ENCODE measurements at regions not wholly inside any gene's neighbourhood (a gene's known extent, or its start where the extent isn't known, plus 50 kb on each side); places are given as distances from the start of the nearest gene placed in this dataset.

DNA sequence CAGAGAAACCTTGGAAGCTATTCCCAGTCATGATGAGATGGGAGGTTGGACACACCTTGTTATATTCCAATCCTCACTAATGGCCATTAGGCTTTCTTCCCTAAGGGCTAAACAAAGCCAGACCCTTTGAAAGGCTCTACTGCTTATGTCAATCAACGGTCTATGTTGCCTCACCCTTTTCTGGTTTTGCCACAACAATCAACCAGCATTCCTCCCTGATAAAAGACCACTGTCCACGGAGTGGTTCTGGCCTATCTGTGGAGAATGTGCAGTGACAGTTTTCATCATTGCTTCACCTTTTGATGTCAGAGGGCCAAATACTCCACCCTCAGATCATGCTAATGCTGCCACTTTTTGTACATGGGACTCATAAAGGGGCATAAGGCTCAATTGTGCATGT is 913.4 kb downstream of the RPA4 start:
- ATAC-seq (replicated peaks in 1 of 2) (no peak), DNase-seq (no peak)
- Mint-ChIP-seq H3K27me3 (ENCODE audit: low read depth) (no peaks in the 10 kb centered on the region), H3K4me3 (no peak overlapping the region), H3K9me3 (peaks cover 0 to 2% of the 10 kb centered on the region in 2 donors), H3K4me1 (ENCODE audit: low read depth) (no peaks in the 10 kb centered on the region), H3K27ac (no peak overlapping the region), H3K36me3 (ENCODE audit: insufficient read depth in 2 of 2) (no peaks in the 10 kb centered on the region)

DNA sequence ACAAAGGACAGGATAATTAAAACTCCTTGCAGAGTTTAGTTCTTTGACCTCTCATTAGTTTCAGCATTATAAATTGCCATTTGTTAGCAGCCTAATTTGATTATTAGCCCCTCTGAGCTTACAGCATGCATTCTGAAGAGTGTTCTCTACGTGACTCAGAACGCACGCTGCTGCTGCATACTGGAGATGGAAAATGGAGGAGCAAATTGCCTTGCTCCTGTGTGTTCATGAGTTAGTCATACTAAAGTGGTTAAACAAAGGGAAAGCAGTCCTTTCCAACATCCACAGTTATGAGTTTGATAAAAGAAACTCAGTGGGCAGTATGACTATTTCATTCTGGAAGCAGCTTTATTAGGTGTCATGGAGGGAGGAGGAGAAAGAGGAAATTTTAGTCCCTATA is 922.5 kb downstream of the RPA4 start:
- Mint-ChIP-seq H3K9me3 (peaks cover 2 to 5% of the 10 kb centered on the region in 2 donors), H3K27me3 (ENCODE audit: low read depth) (peaks cover 10% of the 10 kb centered on the region), H3K4me3 (no peak overlapping the region), H3K27ac (no peak overlapping the region), H3K36me3 (ENCODE audit: insufficient read depth in 2 of 2) (peaks cover 0 to 3% of the 10 kb centered on the region in 2 donors), H3K4me1 (ENCODE audit: low read depth) (no peaks in the 10 kb centered on the region)
- DNase-seq (no peak), ATAC-seq (replicated peaks in 1 of 2) (no peak)

DNA sequence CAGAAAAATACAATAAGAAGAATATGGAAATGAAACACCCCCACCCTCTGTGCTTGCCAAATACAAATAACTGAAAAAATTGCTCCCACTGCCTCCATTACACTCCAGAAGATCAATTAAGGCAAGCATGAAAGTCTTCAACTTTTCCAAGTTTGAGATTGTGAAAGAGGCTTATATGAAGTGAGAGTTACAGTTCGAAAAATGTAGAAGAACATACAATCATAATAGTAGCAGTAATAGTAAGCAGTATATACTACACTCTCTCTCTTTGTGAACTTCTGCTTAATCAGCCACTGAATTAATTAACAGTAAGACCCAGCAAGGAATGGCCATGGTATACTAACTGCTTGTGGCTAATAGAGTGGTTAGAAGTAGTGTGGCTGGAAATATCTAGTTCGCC is 923.2 kb downstream of the RPA4 start:
- Mint-ChIP-seq H3K27ac (no peak overlapping the region), H3K27me3 (ENCODE audit: low read depth) (peaks cover 10% of the 10 kb centered on the region), H3K4me1 (ENCODE audit: low read depth) (no peaks in the 10 kb centered on the region), H3K36me3 (ENCODE audit: insufficient read depth in 2 of 2) (peaks cover 0 to 3% of the 10 kb centered on the region in 2 donors), H3K9me3 (peaks cover 2 to 4% of the 10 kb centered on the region in 2 donors), H3K4me3 (no peak overlapping the region)
- ATAC-seq (replicated peaks in 1 of 2) (no peak), DNase-seq (no peak)

DNA sequence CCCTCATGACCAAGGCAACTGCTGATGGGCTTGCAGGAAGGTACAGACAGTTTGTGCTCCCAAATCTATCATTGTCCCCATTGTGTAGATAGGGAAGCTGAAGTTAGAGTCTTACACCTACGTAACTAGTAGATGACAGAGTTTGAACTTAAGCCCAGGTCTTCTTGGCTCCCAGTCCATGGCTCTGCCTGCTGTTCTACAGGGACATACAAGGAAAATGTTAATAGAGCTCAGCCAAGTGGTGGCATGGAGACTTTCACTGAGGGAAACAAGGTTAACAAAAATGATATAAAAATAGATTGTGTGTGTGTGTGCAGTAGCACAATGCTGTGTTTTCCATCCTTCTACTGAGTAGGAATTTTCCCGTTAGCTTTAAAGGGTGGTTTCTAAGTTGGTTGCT is 936.5 kb downstream of the RPA4 start:
- no peaks in the 10 kb centered on the region for H3K36me3 Mint-ChIP-seq (ENCODE audit: insufficient read depth in 2 of 2)
- peaks cover 0 to 2% of the 10 kb centered on the region in 2 donors for H3K9me3 Mint-ChIP-seq
- H3K4me1 Mint-ChIP-seq (ENCODE audit: low read depth), result no peaks in the 10 kb centered on the region
- no peak overlapping the region for H3K4me3 Mint-ChIP-seq
- ATAC-seq (replicated peaks in 1 of 2) (no peak), DNase-seq (no peak)
- H3K27me3 Mint-ChIP-seq (ENCODE audit: low read depth), result peaks cover 32% of the 10 kb centered on the region
- H3K27ac Mint-ChIP-seq, result no peak overlapping the region

DNA sequence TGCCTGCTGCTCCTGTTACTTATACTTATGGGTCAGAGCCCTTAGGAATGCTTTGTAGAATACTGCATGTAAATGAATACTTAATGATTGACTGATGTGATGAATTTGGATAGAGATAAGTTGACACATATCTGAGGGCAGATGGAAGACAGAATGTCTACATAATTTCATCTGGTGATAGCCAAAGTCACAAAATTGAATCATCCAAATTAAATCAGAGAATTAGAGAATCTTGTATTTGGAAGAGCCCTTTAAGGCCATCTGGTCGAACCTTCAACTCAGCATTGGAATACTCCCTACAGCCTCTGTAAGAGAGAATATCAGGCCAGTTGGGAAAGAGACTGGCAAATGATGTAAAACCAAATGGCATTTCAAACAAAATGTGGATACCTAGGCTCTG is 944.8 kb downstream of the RPA4 start:
- Mint-ChIP-seq H3K4me3 (no peak overlapping the region), H3K27ac (no peak overlapping the region), H3K36me3 (ENCODE audit: insufficient read depth in 2 of 2) (no peaks in the 10 kb centered on the region), H3K4me1 (ENCODE audit: low read depth) (no peaks in the 10 kb centered on the region), H3K27me3 (ENCODE audit: low read depth) (peaks cover 29% of the 10 kb centered on the region), H3K9me3 (no peaks in the 10 kb centered on the region)
- ATAC-seq (replicated peaks in 1 of 2), result no peak
- no peak for DNase-seq

DNA sequence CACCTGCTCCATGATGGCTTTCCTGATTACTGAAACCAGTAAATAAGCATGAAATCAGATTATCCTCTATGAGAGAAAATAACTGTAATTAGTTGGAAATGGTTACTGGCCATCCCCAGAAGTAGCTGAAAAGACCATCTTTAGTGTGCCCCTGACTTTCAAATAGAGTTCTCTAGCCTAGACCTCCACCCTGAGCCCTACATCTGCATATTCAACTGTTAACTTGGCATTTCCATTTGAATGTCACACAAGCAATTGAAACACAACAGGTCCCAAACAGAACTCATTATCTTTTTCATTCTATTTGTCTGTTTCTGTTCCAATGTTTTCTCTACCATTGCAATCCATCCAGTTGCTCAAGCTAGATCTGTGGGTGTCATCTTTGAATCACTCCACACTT is 952.3 kb downstream of the RPA4 start:
- ATAC-seq (replicated peaks in 1 of 2), result no peak
- Mint-ChIP-seq H3K36me3 (ENCODE audit: insufficient read depth in 2 of 2) (no peaks in the 10 kb centered on the region), H3K4me3 (no peak overlapping the region), H3K4me1 (ENCODE audit: low read depth) (no peaks in the 10 kb centered on the region), H3K9me3 (no peaks in the 10 kb centered on the region), H3K27ac (no peak overlapping the region), H3K27me3 (ENCODE audit: low read depth) (peaks cover 20% of the 10 kb centered on the region)
- no peak for DNase-seq

DNA sequence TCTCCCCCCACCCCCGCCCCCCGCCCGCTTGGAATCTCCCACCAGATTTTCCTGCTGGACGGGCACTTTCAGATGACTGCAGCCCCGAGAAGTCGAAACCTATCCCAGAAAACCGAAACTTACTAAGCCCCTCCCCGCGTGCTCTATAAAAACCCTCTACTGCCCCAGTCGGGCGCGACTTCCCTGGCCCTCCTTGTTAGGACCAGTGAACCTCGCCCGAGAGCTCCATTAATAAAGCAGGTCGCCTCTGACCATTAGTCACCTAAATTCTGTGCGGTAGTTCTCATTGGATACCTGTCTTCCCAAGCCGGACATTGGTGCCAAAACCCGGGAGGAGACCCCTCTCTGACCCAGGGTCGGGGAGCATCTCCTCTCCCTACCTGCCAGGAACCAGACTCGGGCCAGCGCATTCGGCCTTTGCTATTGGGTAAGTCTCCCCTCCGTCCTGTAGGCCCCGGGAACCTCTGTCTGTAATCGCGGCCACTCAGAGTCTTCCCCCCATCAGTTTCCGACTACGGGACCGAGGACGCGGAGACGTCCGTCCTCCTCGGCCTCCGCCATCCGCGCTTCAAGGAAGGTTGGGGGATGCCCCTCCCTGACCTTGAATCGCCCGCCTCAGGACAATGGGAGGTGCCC is 958.0 kb downstream of the RPA4 start:
- DNase-seq, result no peak
- no peak for ATAC-seq (replicated peaks in 1 of 2)
- Mint-ChIP-seq H3K4me3 (no peak overlapping the region), H3K4me1 (ENCODE audit: low read depth) (no peaks in the 10 kb centered on the region), H3K27ac (no peak overlapping the region), H3K36me3 (ENCODE audit: insufficient read depth in 2 of 2) (peaks cover 1 to 6% of the 10 kb centered on the region in 2 donors), H3K27me3 (ENCODE audit: low read depth) (peaks cover 13% of the 10 kb centered on the region), H3K9me3 (peaks cover 8 to 10% of the 10 kb centered on the region in 2 donors)

DNA sequence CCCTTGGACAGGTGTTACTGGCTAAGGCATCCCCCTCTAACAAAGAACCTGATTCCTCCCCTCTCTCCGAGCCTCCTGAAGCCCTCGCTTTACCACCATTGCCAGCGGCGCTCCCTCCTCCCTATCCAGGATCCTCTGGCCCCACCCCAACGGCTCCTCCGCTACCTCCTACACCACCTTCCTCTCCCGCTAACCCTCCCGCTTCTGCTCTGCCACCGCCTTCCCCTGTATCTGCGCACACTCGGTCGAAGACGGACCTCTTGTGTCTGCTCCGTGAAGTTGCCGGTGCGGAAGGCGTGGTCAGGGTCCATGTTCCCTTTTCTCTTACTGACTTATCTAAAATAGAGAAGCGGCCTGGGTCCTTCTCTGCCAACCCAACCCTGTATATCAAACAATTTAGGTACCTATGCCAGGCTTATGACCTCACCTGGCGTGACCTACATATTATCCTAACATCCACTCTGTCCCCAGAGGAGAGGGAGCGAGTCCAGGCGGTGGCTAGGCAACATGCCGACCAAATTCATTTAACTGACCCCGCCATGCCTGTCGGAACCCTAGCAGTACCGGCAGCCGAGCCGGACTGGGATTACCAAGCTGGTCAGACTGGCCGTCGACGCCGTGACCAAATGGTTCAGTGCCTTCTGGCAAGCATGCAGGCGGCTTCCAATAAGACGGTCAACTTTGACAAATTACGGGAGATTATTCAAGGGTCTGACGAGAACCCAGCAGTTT is 958.9 kb downstream of the RPA4 start:
- Mint-ChIP-seq H3K4me3 (no peak overlapping the region), H3K27me3 (ENCODE audit: low read depth) (peaks cover 8% of the 10 kb centered on the region), H3K9me3 (peaks cover 8 to 10% of the 10 kb centered on the region in 2 donors), H3K36me3 (ENCODE audit: insufficient read depth in 2 of 2) (peaks cover 1 to 6% of the 10 kb centered on the region in 2 donors), H3K4me1 (ENCODE audit: low read depth) (no peaks in the 10 kb centered on the region), H3K27ac (no peak overlapping the region)
- no peak for DNase-seq
- no peak for ATAC-seq (replicated peaks in 1 of 2)

DNA sequence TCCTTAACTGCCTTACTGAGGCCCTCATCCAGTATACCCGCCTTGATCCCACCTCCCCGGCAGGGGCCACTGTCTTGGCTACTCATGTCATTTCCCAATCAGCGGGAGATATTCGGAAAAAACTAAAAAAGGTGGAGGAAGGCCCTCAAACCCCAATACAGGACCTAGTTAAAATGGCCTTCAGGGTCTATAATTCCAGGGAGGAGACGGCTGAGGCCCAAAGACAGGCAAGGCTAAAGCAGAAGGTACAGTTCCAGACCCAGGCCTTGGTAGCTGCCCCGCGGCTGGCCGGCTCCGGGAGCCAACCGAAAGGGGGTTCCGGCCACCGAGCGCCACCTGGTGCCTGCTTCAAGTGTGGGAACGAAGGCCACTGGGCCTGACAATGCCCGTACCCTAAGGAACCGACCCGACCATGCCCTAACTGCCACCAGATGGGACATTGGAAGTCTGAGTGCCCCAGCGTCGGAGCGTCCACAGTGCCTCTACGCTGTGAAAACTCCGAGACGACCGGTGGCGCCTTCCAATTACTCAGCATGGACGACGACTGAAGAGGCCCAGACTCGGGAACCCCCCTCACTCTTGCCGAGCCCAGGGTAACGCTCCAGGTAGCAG is 959.6 kb downstream of the RPA4 start:
- Mint-ChIP-seq H3K4me3 (no peak overlapping the region), H3K27me3 (ENCODE audit: low read depth) (peaks cover 1% of the 10 kb centered on the region), H3K36me3 (ENCODE audit: insufficient read depth in 2 of 2) (peaks cover 1 to 8% of the 10 kb centered on the region in 2 donors), H3K4me1 (ENCODE audit: low read depth) (no peaks in the 10 kb centered on the region), H3K27ac (no peak overlapping the region), H3K9me3 (peaks cover 10% of the 10 kb centered on the region in 2 donors)
- ATAC-seq (replicated peaks in 1 of 2), result no peak
- DNase-seq, result no peak

DNA sequence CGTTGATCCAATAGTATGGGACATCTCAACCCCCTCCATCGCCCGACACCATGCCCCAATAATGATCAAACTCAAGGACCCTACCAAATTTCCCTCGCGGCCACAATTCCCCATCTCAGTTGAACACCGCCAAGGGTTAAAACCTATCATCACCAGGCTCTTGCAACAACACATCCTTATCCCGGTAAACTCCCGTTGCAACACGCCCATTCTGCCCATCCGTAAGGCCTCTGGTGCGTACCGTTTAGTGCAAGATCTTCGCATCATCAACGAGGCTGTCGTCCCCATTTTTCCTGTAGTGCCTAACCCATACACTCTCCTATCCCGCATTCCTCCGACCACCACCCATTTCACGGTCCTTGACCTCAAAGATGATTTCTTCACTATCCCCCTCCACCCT is 960.5 kb downstream of the RPA4 start:
- DNase-seq, result no peak
- no peak for ATAC-seq (replicated peaks in 1 of 2)
- Mint-ChIP-seq H3K27me3 (ENCODE audit: low read depth) (no peaks in the 10 kb centered on the region), H3K4me3 (no peak overlapping the region), H3K4me1 (ENCODE audit: low read depth) (no peaks in the 10 kb centered on the region), H3K27ac (no peak overlapping the region), H3K9me3 (peaks cover 10% of the 10 kb centered on the region in 2 donors), H3K36me3 (ENCODE audit: insufficient read depth in 2 of 2) (peaks cover 1 to 8% of the 10 kb centered on the region in 2 donors)

DNA sequence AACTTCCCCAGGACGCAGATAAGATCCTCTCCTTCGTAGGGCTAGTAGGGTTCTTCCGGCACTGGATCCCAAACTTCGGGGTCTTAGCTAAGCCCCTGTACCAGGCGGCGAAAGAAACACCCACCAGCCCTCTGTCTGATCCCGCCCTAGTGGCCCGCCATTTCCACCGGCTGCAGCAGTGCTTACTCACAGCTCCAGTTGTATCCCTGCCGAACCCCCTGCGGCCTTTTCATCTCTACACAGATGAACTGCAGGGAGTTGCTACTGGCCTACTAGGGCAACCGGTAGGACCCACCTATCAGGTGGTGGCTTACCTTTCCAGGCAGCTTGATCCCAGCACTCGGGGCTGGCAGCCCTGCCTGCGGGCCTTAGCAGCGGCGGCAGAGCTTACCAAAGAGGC is 961.2 kb downstream of the RPA4 start:
- ATAC-seq (replicated peaks in 1 of 2), result no peak
- DNase-seq, result no peak
- Mint-ChIP-seq H3K36me3 (ENCODE audit: insufficient read depth in 2 of 2) (peaks cover 1 to 8% of the 10 kb centered on the region in 2 donors), H3K9me3 (peaks cover 10% of the 10 kb centered on the region in 2 donors), H3K4me1 (ENCODE audit: low read depth) (no peaks in the 10 kb centered on the region), H3K4me3 (no peak overlapping the region), H3K27me3 (ENCODE audit: low read depth) (no peaks in the 10 kb centered on the region), H3K27ac (no peak overlapping the region)

DNA sequence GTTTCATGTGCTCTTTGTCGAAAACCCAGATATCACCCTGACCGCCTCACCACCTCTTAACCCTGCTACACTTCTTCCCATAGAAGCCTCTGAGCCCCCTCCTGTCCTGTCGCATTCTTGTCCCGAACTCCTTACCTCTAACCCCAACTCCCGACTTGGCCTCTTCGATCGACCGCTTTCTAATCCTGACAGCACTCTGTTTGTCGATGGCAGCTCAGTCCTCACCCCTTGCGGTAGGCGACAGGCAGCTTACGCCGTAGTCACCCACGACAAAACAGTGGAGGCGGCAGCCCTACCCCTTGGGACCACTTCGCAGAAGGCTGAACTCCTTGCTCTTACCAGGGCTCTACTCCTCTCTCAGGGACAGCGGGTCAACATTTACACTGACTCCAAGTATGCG is 961.7 kb downstream of the RPA4 start:
- no peak overlapping the region for H3K4me3 Mint-ChIP-seq

DNA sequence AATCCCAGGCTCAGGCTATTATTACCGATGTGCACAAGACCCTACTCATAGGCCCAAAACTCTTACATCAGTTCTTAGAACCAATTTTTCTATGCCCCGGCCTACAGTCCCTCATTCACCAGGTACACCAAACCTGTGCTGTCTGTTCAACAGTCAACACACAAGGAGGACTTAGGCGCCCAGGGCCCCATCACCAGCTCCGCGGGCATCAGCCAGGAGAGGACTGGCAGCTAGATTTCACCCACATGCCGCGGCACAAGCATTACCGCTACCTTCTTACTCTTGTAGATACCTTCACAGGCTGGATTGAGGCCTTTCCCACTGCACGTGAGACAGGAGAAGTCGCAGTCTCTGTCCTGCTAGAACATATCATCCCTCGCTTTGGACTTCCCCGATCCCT is 962.5 kb downstream of the RPA4 start:
- DNase-seq (no peak), ATAC-seq (replicated peaks in 1 of 2) (no peak)
- H3K4me1 Mint-ChIP-seq (ENCODE audit: low read depth), result no peaks in the 10 kb centered on the region
- H3K36me3 Mint-ChIP-seq (ENCODE audit: insufficient read depth in 2 of 2), result peaks cover 1 to 8% of the 10 kb centered on the region in 2 donors
- H3K9me3 Mint-ChIP-seq, result peaks cover 10% of the 10 kb centered on the region in 2 donors
- H3K4me3 Mint-ChIP-seq, result no peak overlapping the region
- H3K27ac Mint-ChIP-seq, result no peak overlapping the region
- H3K27me3 Mint-ChIP-seq (ENCODE audit: low read depth), result peaks cover 7% of the 10 kb centered on the region

More for the DNA sequence above, 961.7 kb downstream of the RPA4 start:
- DNase-seq (no peak), ATAC-seq (replicated peaks in 1 of 2) (no peak)
- no peaks in the 10 kb centered on the region for H3K27me3 Mint-ChIP-seq (ENCODE audit: low read depth)
- no peaks in the 10 kb centered on the region for H3K4me1 Mint-ChIP-seq (ENCODE audit: low read depth)
- peaks cover 1 to 8% of the 10 kb centered on the region in 2 donors for H3K36me3 Mint-ChIP-seq (ENCODE audit: insufficient read depth in 2 of 2)
- H3K27ac Mint-ChIP-seq, result no peak overlapping the region
- H3K9me3 Mint-ChIP-seq, result peaks cover 10% of the 10 kb centered on the region in 2 donors

Measured in activated T-cell treated with anti-CD3 and anti-CD28 coated beads, Interleukin-2, amount 50 U/mL, for 72 hours (primary cell).